ENCODE measurements at regions not wholly inside any gene's neighbourhood (a gene's known extent, or its start where the extent isn't known, plus 50 kb on each side); places are given as distances from the start of the nearest gene placed in this dataset.

DNA sequence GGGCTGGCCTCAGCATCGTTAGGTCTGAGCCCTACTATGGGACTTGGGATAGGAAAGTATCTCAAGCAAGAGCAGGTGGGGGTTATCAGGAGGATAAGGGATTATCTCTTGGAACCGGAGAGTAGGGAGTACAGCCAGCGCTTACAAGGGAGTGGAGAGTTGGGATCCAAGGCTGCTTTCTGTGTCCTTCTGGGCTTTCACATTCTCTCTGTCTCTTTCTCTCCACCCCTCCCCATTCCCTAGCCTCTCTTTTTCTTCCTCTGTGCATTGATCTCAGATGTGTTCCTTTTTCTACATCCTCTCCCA lies 170.2 kb downstream of the BUD13 start:
- TF ChIP-seq, protein P1, sequence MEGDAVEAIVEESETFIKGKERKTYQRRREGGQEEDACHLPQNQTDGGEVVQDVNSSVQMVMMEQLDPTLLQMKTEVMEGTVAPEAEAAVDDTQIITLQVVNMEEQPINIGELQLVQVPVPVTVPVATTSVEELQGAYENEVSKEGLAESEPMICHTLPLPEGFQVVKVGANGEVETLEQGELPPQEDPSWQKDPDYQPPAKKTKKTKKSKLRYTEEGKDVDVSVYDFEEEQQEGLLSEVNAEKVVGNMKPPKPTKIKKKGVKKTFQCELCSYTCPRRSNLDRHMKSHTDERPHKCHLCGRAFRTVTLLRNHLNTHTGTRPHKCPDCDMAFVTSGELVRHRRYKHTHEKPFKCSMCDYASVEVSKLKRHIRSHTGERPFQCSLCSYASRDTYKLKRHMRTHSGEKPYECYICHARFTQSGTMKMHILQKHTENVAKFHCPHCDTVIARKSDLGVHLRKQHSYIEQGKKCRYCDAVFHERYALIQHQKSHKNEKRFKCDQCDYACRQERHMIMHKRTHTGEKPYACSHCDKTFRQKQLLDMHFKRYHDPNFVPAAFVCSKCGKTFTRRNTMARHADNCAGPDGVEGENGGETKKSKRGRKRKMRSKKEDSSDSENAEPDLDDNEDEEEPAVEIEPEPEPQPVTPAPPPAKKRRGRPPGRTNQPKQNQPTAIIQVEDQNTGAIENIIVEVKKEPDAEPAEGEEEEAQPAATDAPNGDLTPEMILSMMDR (IDR thresholded peaks at IDR 0.05 in 4 of 5, conservative IDR thresholded peaks at IDR 0.05 in 1 of 5) = no peak
- TF ChIP-seq POLR2A (IDR thresholded peaks at IDR 0.05) = no peak

All from gastrocnemius medialis (tissue), 4 donors.